ENCODE measurements at regions not wholly inside any gene's neighbourhood (a gene's known extent, or its start where the extent isn't known, plus 50 kb on each side); places are given as distances from the start of the nearest gene placed in this dataset.
"Not testable (repeated sequence)": the region's sequence is repeated elsewhere in the genome, so short reads cannot be mapped to it uniquely, and the experiment has no call there.

GRCh38 chr15:98292442-98293240 is 332.1 kb downstream of the ARRDC4 start:
- no peaks in the 10 kb centered on the region for H3K4me1 ChIP-seq (ENCODE audit: control insufficient read depth, insufficient read depth, low read length)
- H3K27me3 ChIP-seq (ENCODE audit: control insufficient read depth, insufficient read depth, low read length): peaks cover 31% of the 10 kb centered on the region
- no peaks in the 10 kb centered on the region for H3K36me3 ChIP-seq (ENCODE audit: control insufficient read depth, insufficient read depth, low read length)
- peak overlapping the region; percentile 58 for H3K4me3 ChIP-seq (ENCODE audit: low read depth, low read length)
- no peak overlapping the region for H3K27ac ChIP-seq (ENCODE audit: low read depth, low read length)
- H3K9ac ChIP-seq (ENCODE audit: low read length): no peak overlapping the region
- H3K9me3 ChIP-seq (ENCODE audit: control insufficient read depth, insufficient read depth, low read depth, low read length): no peaks in the 10 kb centered on the region

DNA sequence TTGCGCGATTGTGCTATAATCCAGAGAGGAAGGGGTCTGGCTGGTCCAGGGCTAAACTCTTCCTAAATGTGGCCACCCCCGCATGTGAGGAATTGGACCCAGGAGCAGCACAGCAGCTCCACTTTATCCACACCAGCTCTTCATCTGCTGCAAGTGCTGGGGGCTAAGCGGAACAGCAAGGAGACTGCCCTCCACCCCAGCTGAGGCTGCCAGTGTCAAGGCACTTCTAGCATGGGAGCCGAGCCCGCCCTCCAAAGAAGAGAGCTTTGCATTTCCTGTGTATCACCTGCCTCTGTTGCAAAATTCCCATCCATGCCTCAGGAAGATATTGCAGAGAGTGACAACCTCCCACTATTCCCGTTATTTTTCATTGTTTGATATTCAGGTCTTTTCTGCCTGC is 333.6 kb downstream of the ARRDC4 start:
- no peak overlapping the region for H3K4me3 ChIP-seq (ENCODE audit: low read depth, low read length)
- no peaks in the 10 kb centered on the region for H3K36me3 ChIP-seq (ENCODE audit: control insufficient read depth, insufficient read depth, low read length)
- no peak overlapping the region for H3K9ac ChIP-seq (ENCODE audit: low read length)
- H3K27ac ChIP-seq (ENCODE audit: low read depth, low read length): no peak overlapping the region
- no peaks in the 10 kb centered on the region for H3K4me1 ChIP-seq (ENCODE audit: control insufficient read depth, insufficient read depth, low read length)
- peaks cover 26% of the 10 kb centered on the region for H3K27me3 ChIP-seq (ENCODE audit: control insufficient read depth, insufficient read depth, low read length)
- H3K9me3 ChIP-seq (ENCODE audit: control insufficient read depth, insufficient read depth, low read depth, low read length): no peaks in the 10 kb centered on the region

- not testable (repeated sequence) for H3K9ac ChIP-seq (ENCODE audit: low read length); H3K4me1 ChIP-seq (ENCODE audit: control insufficient read depth, insufficient read depth, low read length); H3K27ac ChIP-seq (ENCODE audit: low read depth, low read length); H3K9me3 ChIP-seq (ENCODE audit: control insufficient read depth, insufficient read depth, low read depth, low read length); H3K4me3 ChIP-seq (ENCODE audit: low read depth, low read length); H3K36me3 ChIP-seq (ENCODE audit: control insufficient read depth, insufficient read depth, low read length)
- peaks cover 29% of the 10 kb centered on the region for H3K27me3 ChIP-seq (ENCODE audit: control insufficient read depth, insufficient read depth, low read length)
Measured at GRCh38 chr15:98295101-98295759, 334.7 kb downstream of the ARRDC4 start.

DNA sequence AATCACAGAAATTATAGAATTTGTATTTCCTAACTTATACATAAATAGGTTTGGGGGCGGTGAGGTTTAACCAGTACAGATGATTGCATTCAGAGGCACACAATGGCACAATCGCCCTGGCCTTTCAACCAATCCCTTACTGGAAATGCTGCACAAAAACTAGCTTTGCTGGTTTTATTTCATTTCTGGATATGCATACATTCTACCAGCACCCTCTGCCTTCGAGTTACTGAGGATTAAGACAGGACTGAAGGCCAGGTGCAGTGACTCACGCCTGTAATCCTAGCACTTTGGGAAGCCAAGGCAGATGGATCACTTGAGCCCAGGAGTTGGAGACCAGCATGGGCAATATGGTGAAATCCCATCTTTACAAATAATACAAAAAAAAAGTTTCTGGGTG is 336.1 kb downstream of the ARRDC4 start:
- Histone ChIP-seq H3K36me3 (ENCODE audit: control insufficient read depth, insufficient read depth, low read length) (no peaks in the 10 kb centered on the region), H3K4me1 (ENCODE audit: control insufficient read depth, insufficient read depth, low read length) (no peaks in the 10 kb centered on the region), H3K9ac (ENCODE audit: low read length) (no peak overlapping the region), H3K9me3 (ENCODE audit: control insufficient read depth, insufficient read depth, low read depth, low read length) (no peaks in the 10 kb centered on the region), H3K4me3 (ENCODE audit: low read depth, low read length) (no peak overlapping the region), H3K27ac (ENCODE audit: low read depth, low read length) (no peak overlapping the region), H3K27me3 (ENCODE audit: control insufficient read depth, insufficient read depth, low read length) (peaks cover 29% of the 10 kb centered on the region)

DNA sequence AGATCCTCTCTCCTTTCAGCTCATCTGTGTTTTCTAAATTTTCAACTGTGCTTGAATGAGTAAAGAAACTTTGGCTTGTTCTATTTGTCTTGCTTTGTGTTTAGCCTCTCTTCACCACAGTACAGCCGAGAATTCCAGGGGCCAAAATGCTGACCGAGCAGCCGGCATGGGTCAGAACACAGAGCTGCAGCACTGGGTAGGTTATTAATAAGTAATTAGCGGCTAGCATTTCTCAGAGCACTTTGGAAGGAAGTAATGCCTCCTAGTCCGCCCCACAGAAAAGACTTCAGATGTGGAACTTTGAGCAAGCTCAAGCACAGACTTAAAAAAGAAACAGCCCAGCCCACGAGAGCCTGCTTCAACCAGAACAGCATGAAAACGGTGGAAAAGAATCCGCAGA is 343.9 kb downstream of the ARRDC4 start:
- Histone ChIP-seq H3K27me3 (ENCODE audit: control insufficient read depth, insufficient read depth, low read length) (peaks cover 10% of the 10 kb centered on the region), H3K36me3 (ENCODE audit: control insufficient read depth, insufficient read depth, low read length) (no peaks in the 10 kb centered on the region), H3K9ac (ENCODE audit: low read length) (no peak overlapping the region), H3K4me1 (ENCODE audit: control insufficient read depth, insufficient read depth, low read length) (no peaks in the 10 kb centered on the region), H3K4me3 (ENCODE audit: low read depth, low read length) (no peak overlapping the region), H3K9me3 (ENCODE audit: control insufficient read depth, insufficient read depth, low read depth, low read length) (0 out of 2 replicates have a peak, but pooled peaks cover 4% of the 10 kb centered on the region), H3K27ac (ENCODE audit: low read depth, low read length) (no peak overlapping the region)

- no peak overlapping the region for H3K27ac ChIP-seq (ENCODE audit: low read depth, low read length)
- no peak overlapping the region for H3K4me3 ChIP-seq (ENCODE audit: low read depth, low read length)
- peaks cover 7% of the 10 kb centered on the region for H3K27me3 ChIP-seq (ENCODE audit: control insufficient read depth, insufficient read depth, low read length)
- no peaks in the 10 kb centered on the region for H3K4me1 ChIP-seq (ENCODE audit: control insufficient read depth, insufficient read depth, low read length)
- H3K36me3 ChIP-seq (ENCODE audit: control insufficient read depth, insufficient read depth, low read length): no peaks in the 10 kb centered on the region
- H3K9ac ChIP-seq (ENCODE audit: low read length): no peak overlapping the region
- 0 out of 2 replicates have a peak, but pooled peaks cover 4% of the 10 kb centered on the region for H3K9me3 ChIP-seq (ENCODE audit: control insufficient read depth, insufficient read depth, low read depth, low read length)
Measured at GRCh38 chr15:98308117-98308516, 340.2 kb upstream of the IGF1R start.

- H3K9me3 ChIP-seq (ENCODE audit: control insufficient read depth, insufficient read depth, low read depth, low read length): 0 out of 2 replicates have a peak, but pooled peaks cover 4% of the 10 kb centered on the region
- no peak overlapping the region for H3K9ac ChIP-seq (ENCODE audit: low read length)
- H3K27ac ChIP-seq (ENCODE audit: low read depth, low read length): no peak overlapping the region
- no peaks in the 10 kb centered on the region for H3K27me3 ChIP-seq (ENCODE audit: control insufficient read depth, insufficient read depth, low read length)
- H3K4me1 ChIP-seq (ENCODE audit: control insufficient read depth, insufficient read depth, low read length): no peaks in the 10 kb centered on the region
- H3K4me3 ChIP-seq (ENCODE audit: low read depth, low read length): no peak overlapping the region
- H3K36me3 ChIP-seq (ENCODE audit: control insufficient read depth, insufficient read depth, low read length): no peaks in the 10 kb centered on the region
Measured at GRCh38 chr15:98311566-98312188, 336.7 kb upstream of the IGF1R start.

DNA sequence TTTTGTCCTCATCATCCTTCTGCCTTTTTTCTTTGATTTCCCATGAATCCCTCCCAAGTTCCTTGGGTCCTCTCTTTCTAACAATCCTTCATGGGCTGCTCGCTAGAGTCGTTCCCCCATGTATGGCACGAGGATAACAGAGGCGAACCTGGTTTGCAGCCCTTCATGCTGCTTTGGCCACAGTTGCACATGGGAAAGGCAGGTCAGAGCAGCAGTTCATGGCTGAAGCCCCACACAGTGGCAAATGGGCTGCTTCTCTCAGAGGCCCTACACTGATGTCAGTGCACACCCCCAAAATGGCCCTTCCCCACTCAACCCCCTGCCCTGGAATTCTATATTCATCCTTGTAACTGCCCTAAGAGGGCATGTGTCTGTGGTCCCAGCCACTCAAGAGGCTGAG is 335.4 kb upstream of the IGF1R start:
- Histone ChIP-seq H3K27me3 (ENCODE audit: control insufficient read depth, insufficient read depth, low read length) (no peaks in the 10 kb centered on the region), H3K27ac (ENCODE audit: low read depth, low read length) (no peak overlapping the region), H3K4me3 (ENCODE audit: low read depth, low read length) (no peak overlapping the region), H3K9ac (ENCODE audit: low read length) (no peak overlapping the region), H3K4me1 (ENCODE audit: control insufficient read depth, insufficient read depth, low read length) (no peaks in the 10 kb centered on the region), H3K36me3 (ENCODE audit: control insufficient read depth, insufficient read depth, low read length) (no peaks in the 10 kb centered on the region), H3K9me3 (ENCODE audit: control insufficient read depth, insufficient read depth, low read depth, low read length) (no peaks in the 10 kb centered on the region)

- H3K4me3 ChIP-seq (ENCODE audit: low read depth, low read length): no peak overlapping the region
- H3K27ac ChIP-seq (ENCODE audit: low read depth, low read length): no peak overlapping the region
- peaks cover 22% of the 10 kb centered on the region for H3K9me3 ChIP-seq (ENCODE audit: control insufficient read depth, insufficient read depth, low read depth, low read length)
- no peaks in the 10 kb centered on the region for H3K36me3 ChIP-seq (ENCODE audit: control insufficient read depth, insufficient read depth, low read length)
- H3K4me1 ChIP-seq (ENCODE audit: control insufficient read depth, insufficient read depth, low read length): no peaks in the 10 kb centered on the region
- no peaks in the 10 kb centered on the region for H3K27me3 ChIP-seq (ENCODE audit: control insufficient read depth, insufficient read depth, low read length)
- H3K9ac ChIP-seq (ENCODE audit: low read length): no peak overlapping the region
Measured at GRCh38 chr15:98315971-98316370, 332.4 kb upstream of the IGF1R start.

GRCh38 chr15:98321896-98322295 is 326.4 kb upstream of the IGF1R start:
- Histone ChIP-seq H3K36me3 (ENCODE audit: control insufficient read depth, insufficient read depth, low read length) (no peaks in the 10 kb centered on the region), H3K4me3 (ENCODE audit: low read depth, low read length) (no peak overlapping the region), H3K27me3 (ENCODE audit: control insufficient read depth, insufficient read depth, low read length) (no peaks in the 10 kb centered on the region), H3K4me1 (ENCODE audit: control insufficient read depth, insufficient read depth, low read length) (no peaks in the 10 kb centered on the region), H3K27ac (ENCODE audit: low read depth, low read length) (no peak overlapping the region), H3K9me3 (ENCODE audit: control insufficient read depth, insufficient read depth, low read depth, low read length) (peaks cover 43% of the 10 kb centered on the region), H3K9ac (ENCODE audit: low read length) (no peak overlapping the region)

- no peak overlapping the region for H3K9ac ChIP-seq (ENCODE audit: low read length)
- H3K4me3 ChIP-seq (ENCODE audit: low read depth, low read length): no peak overlapping the region
- H3K27me3 ChIP-seq (ENCODE audit: control insufficient read depth, insufficient read depth, low read length): no peaks in the 10 kb centered on the region
- H3K36me3 ChIP-seq (ENCODE audit: control insufficient read depth, insufficient read depth, low read length): no peaks in the 10 kb centered on the region
- H3K27ac ChIP-seq (ENCODE audit: low read depth, low read length): no peak overlapping the region
- peaks cover 46% of the 10 kb centered on the region for H3K9me3 ChIP-seq (ENCODE audit: control insufficient read depth, insufficient read depth, low read depth, low read length)
- no peaks in the 10 kb centered on the region for H3K4me1 ChIP-seq (ENCODE audit: control insufficient read depth, insufficient read depth, low read length)
Measured at GRCh38 chr15:98322581-98322980, 325.8 kb upstream of the IGF1R start.

All from HUES6 (cell line).